GM12872 (cell line): ENCODE measurements at regions not wholly inside any gene's neighbourhood (a gene's known extent, or its start where the extent isn't known, plus 50 kb on each side); places are given as distances from the start of the nearest gene placed in this dataset.

Experiments
- TF ChIP-seq, protein P1 (sequence below): IDR thresholded peaks from 3 replicates; pipeline ENCODE4 v1.5.1; 2011; ENCODE audit warnings: low read depth, mild to moderate bottlenecking, low read length, moderate library complexity; ENCODE audit not compliant: insufficient read depth

DNA sequence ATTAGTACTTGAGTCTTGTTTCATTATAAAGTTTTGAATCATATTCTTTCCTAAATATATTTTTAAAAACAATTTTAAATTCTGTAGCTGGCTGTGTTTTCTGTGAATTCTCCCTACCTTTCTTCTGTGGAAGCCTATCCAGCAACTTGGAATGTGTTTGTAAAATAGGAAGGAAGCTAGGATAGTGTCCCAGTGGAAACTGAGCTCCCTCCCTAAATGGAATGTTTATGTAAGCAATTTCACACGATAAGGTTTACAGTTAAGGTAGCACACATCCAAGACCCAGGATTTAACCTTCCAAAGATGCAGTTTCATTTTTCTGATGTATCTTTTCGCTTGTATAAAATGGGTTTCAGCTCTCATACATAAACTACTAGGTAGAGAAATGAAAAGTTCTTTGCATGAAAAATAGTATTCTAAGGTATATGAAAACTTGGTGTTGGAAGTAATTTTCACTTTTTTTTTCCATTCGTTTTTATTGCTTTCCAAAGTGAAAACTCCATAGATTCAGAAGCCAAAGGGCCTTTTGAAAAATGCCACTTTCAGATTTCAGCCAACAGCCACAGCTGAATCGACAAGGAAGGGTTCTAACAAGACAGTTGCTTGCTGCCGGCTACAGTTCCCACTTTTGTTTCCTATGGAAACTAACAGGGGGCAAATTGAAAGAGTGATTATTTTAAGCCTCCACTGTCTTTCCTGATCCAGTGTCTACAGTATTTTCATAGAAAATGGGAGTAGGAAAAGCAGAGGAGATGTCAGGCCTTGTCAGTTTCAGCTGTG, 405.1 kb upstream of the POU3F3 start:
- TF ChIP-seq, protein P1, sequence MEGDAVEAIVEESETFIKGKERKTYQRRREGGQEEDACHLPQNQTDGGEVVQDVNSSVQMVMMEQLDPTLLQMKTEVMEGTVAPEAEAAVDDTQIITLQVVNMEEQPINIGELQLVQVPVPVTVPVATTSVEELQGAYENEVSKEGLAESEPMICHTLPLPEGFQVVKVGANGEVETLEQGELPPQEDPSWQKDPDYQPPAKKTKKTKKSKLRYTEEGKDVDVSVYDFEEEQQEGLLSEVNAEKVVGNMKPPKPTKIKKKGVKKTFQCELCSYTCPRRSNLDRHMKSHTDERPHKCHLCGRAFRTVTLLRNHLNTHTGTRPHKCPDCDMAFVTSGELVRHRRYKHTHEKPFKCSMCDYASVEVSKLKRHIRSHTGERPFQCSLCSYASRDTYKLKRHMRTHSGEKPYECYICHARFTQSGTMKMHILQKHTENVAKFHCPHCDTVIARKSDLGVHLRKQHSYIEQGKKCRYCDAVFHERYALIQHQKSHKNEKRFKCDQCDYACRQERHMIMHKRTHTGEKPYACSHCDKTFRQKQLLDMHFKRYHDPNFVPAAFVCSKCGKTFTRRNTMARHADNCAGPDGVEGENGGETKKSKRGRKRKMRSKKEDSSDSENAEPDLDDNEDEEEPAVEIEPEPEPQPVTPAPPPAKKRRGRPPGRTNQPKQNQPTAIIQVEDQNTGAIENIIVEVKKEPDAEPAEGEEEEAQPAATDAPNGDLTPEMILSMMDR: no peak

DNA sequence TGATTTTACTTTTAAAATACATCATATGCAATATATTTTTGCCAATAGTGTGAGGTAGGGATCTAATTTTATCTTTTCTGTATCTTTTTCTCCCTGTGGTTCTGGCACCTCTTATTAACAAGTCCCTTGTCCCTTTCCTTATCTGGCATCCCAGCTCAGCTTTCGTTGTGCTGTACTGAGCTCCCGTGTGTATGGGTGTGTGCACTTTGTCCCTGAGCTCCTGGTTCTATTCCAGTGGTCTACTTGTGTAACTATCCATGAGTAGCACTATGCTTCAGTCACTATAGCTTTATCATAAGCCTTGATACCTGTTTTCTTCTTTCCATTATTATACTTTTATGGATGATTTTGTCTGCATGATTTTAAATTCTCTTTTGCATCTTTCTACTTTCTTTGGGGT, 401.4 kb upstream of the POU3F3 start:
- TF ChIP-seq, protein P1: no peak

DNA sequence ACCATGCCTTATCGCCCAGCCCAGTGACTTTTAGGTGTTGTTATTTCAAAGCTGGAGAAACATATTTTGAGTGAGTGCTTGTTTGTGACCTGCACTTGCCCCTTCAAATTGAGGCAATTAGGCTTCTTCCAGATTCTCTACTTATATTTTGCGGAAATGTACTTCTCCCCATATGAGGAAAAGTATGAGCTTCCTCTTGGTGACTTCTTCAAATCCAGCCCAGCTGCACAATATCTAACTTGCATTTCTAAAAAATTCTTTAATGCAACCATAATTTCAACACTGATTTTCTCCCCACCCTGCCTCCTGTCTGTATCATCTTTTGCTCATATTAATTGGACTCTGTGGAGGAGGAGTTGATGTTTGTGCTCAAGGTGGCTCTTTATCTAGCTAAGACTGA, 391.2 kb upstream of the POU3F3 start:
- TF ChIP-seq, protein P1: no peak

DNA sequence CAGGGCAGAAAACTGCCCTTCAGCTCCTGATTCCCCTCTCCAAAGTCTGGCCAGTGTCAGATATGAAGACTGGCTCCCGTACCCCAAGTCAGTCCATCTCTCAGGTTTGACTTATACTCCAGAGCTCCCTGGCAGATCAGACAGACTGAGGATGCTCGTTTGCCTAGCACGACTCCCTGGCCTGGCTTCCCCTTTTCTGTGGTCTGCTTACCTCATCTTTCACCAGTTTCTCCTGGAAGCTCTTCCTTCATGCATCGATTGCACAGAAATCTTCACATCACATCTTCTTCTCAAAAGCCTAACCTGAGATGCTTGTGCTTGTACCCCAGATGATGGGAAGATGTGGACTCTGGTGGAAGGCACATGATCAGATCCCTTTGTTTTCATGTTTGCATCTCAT, 387.9 kb upstream of the POU3F3 start:
- TF ChIP-seq, protein P1: no peak

DNA sequence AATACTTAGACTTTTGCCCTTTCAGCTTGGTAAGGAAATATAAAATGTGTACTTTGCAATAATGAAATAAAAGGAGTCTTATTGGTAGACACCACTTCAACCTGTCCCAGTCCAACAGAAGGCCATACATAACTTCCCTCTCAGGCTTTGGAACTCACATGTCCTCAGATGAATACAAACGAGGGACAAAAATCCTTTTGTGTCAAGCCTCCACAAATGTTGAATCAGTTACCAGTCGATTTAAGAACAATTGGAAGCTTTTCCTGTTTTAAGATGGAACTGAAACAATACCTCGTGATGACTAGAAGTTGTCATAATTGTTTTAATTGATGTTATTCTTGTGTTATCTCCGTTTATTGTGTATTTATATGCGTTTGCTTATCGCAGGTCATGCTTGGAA, 385.1 kb upstream of the POU3F3 start:
- TF ChIP-seq, protein P1: no peak

DNA sequence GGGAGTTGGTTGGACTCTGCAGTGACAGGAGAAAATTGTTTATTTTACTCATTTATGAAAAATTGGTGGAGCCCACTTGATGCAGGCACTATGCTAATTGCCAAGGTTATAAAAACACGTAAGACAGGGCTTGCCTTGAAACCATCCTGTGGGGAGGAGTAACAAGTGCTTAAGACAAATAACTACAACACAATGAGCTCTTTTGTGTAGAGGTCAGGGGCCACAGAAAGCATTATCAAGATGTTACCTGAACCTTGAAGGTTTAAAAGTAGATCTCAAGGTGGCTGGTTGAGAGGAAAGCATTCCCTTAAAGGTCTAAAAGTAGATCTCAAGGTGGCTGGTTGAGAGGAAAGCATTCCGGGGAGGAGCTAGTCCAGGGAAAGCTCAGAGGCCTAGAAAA, 381.8 kb upstream of the POU3F3 start:
- TF ChIP-seq, protein P1: no peak

DNA sequence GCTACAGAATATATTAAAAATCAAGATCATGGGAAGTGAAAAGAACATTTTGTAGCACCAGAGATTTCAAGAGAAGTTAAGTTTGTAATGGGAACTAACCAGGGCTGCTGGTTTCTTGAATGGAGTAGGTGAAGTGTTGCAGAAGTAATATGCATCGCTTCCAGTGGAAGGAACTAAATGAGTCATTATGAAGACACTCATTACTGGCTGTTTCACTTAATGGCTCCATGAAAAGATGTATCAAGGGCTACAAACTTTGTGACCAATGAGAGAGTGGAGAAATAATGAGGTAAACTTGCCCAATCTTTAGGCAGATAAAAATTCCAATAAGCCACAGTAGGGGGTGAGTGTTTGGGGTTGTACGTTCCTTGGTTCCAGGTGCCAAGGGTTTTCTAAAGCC, 380.4 kb upstream of the POU3F3 start:
- TF ChIP-seq, protein P1: no peak

DNA sequence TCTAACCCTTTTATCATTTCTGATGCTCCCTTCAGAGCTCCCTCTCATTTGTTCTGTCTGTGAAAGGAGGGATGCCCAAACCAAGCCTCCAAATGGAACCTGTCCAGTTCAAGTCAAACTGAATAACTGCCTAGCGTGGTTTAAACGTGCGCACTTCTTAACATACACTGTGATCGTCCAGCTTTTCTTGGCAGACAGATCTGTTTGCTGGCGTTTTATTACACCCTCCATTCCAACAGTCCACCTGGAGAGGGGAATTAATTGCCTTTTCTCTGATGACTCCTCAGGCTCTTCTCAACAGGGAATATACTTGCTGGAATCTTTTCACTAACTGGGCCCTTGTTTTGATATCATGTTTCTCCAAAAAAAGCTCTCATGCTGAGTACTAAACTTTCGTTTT, 379.2 kb upstream of the POU3F3 start:
- TF ChIP-seq, protein P1: no peak
